Erythroblast (primary cell): ENCODE measurements at regions not wholly inside any gene's neighbourhood (a gene's known extent, or its start where the extent isn't known, plus 50 kb on each side); places are given as distances from the start of the nearest gene placed in this dataset.

Experiments
- GATA1 ChIP-seq: IDR thresholded peaks from 2 replicates; pipeline ENCODE4 v1.6.1; 2011; ENCODE audit warnings: low read depth, mild to moderate bottlenecking, control low read depth, low read length, moderate library complexity
- POLR2A ChIP-seq: IDR thresholded peaks from 2 replicates; pipeline ENCODE4 v1.6.1; 2011; ENCODE audit warnings: mild to moderate bottlenecking, low read length

GRCh38 chr5:88452820-88453219, 184.2 kb upstream of the TMEM161B start:
- TF ChIP-seq POLR2A (no peak), GATA1 (no peak)
